Medulla oblongata (tissue), 1 donor: ENCODE measurements at regions not wholly inside any gene's neighbourhood (a gene's known extent, or its start where the extent isn't known, plus 50 kb on each side); places are given as distances from the start of the nearest gene placed in this dataset.
A peak's percentile ranks its signal among the peaks of the same experiment; 100 is the strongest.
"Not testable (repeated sequence)": the region's sequence is repeated elsewhere in the genome, so short reads cannot be mapped to it uniquely, and the experiment has no call there.

Experiments
- DNase-seq: peaks from one replicate; pipeline ENCODE4 v3.0.0-alpha.2; 2015; ENCODE audit errors: extremely low spot score

- DNase-seq: no peak
Measured at GRCh38 chr12:84058136-84058535, 854.5 kb downstream of the SLC6A15 start.

GRCh38 chr12:84054811-84055210 is 857.8 kb downstream of the SLC6A15 start:
- no peak for DNase-seq

GRCh38 chr12:84047881-84048280 is 864.7 kb downstream of the SLC6A15 start:
- no peak for DNase-seq

DNA sequence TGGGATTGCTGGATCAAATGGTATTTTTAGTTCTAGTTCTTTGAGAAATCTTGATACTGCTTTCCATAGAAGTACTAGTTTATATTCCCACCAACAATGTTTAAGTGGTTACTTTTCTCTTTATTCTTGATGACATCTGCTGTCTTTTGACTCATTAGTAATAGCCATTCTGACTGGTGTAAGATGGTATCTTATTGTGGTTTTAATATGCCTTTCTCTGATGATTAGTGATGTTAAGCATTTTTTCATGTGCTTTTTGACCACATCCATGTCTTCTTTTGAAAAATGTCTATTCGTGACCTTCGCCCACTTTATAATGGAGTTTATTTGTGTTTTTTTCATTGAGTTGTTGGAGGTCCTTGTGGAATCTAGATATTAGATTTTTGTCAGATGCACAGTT is 865.7 kb downstream of the SLC6A15 start:
- no peak for DNase-seq

DNA sequence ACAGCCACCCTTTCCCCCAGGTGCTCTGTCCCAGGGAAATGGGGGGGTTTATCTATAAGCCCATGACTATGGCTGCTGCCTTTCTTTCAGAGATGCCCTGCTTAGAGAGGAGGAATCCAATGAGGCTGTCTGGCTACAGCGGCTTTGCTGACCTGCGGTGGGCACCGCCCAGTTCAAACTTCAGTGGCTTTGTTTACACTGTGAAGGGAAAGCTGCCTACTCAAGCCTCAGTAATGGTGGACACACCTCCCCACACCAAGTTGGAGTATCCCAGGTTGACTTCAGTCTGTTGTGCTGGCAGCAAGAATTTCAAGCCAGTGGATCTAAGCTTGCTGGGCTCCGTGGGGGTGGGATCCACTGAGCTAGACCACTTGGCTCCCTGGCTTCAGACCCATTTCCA is 869.2 kb downstream of the SLC6A15 start:
- no peak for DNase-seq

GRCh38 chr12:84038242-84038641 is 874.4 kb downstream of the SLC6A15 start:
- DNase-seq: no peak

GRCh38 chr12:84036912-84037311 is 875.7 kb downstream of the SLC6A15 start:
- DNase-seq: no peak

GRCh38 chr12:84035766-84036165 is 876.8 kb downstream of the SLC6A15 start:
- DNase-seq: no peak

DNA sequence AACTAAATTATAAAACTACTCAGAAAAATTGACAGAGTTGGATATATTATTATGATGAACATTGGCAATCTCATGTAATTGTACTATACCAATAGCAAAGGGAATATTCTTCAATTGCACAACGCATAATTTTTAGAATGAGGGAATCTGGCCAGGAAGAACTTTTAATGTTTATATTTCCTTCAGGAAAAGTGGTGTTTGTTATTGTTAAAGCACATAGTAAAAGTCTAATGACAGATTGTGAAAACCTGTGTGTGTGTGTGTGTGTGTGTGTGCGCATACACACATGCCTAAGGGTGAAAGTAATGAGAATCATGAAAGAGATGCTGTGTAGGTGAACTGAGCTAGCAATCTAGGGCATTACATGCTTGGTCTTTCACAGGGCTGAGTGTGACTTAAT is 877.7 kb downstream of the SLC6A15 start:
- DNase-seq: no peak

DNA sequence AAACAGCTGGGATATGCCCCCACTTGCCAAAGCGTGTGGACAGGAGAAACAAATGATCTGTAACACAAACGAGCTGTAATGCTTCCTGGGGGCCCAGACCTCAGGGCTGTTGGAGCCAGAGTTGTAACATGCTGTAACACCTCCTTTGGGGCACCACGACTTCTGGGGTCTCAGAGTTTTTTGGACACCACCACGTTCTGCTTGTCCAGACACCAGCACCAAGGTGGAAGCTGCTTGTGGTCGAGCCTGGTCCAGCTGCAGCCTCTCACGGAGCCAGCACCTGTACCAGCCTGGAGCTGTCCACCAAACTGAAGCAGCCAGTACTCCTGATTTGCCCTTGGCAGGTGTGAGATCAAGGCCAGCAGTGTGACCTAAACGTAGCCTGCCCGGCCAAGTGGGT is 879.4 kb downstream of the SLC6A15 start:
- DNase-seq: no peak

DNA sequence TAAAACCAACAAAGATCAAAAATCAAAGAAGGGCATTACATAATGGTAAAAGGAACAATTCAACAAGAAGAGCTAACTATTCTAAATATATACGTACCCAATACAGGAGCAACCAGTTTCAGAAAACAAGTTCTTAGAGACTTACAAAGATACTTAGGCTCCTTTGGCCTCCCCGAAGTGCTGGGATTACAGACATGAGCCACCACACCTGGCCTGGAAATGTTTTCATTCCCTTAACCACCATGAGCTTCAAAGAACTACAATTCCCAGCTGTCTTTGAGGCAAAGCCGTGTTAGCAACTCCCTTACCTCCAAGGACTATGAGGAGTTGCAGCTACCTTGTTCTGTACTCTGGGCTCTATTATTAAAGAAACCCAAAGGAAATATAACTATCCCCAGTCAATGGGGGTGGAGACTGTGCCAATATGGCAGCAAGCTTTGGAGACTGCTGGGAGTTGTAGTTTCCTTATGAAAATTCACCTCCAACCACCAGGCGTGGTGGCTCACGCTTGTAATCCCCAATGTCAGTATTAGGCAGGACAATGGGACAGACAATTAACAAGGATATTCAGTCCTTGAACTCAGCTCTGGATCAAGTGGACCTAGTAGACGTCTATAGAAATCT is 893.9 kb downstream of the SLC6A15 start:
- not testable (repeated sequence) for DNase-seq

- no peak for DNase-seq
Measured at GRCh38 chr12:84016956-84017355, 895.6 kb downstream of the SLC6A15 start.

GRCh38 chr12:83997423-83997822 is 915.2 kb downstream of the SLC6A15 start:
- DNase-seq: no peak

DNA sequence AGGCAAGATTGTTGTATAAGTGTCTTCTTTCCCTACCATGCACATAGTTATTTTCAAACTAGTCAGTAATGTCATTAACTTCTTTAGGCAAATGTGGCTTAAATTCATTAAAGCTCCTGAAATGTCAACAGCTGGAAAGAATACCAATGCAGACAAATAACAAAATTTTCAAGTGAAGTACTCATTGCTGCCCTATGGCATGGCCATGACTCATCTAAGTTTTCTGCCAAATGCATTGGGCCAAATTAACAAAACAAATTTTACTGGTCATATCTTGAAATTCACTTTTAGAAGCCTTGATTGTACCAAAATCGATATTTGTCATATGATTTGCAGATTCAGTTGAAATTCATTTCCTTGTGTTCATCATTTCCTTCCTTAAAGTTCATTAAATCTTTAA is 915.9 kb downstream of the SLC6A15 start:
- DNase-seq: no peak

DNA sequence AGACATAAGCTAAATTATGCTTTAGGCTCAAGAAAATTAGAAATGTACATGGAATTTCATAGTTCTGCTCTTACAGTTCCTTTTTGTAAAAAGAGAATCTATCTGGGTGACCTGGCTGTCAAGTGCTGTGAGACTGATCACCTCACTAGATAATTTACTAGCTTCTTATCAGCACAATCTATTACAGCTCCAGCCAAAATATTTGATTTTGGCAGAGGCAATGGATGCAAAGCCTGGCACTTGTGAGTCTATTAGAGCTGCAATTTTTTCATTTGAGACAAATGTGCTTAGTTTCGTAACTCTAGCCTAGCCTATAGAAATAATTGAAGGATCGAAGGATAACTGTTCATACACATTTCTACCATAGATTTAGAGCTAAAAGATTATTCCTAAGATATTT is 927.5 kb downstream of the SLC6A15 start:
- DNase-seq: no peak

DNA sequence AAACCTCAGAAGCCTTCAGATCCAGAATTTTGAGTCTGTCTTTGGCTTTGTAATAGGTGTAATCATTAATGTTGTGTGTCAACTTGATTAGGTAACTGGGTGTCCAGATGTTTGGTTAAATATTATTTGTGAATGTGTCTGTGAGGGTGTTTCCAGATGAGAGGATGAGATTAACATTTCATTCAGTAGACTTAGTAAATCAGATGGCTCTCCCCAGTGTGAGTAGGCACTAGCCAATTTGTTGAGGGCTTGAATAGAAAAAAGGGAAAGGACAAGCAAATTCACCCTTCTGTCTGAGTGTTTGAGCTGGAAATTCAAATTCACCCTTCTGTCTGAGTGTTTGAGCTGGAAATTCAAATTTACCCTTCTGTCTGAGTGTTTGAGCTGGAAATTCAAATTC is 932.2 kb downstream of the SLC6A15 start:
- no peak for DNase-seq

DNA sequence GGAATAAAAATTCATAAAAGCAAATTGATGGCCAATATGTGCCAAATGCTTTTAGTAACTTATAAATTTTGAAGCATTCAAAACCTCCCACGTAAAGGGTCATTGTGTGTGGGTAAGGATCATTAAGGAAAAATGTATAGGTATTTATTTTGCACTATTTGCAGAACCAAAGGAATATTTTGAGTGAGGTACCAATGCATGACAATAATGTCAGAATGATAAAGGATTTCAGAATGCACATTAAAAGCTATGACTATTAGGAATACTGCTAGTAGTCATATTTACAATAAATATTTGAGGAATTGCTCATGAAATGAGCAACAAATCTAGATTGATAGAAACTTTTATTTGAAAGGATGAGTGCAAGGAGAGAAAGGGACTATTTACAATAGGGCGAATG is 932.8 kb downstream of the SLC6A15 start:
- no peak for DNase-seq

GRCh38 chr12:83971781-83972180 is 940.8 kb downstream of the SLC6A15 start:
- no peak for DNase-seq

GRCh38 chr12:83960767-83961166 is 951.8 kb downstream of the SLC6A15 start:
- no peak for DNase-seq

DNA sequence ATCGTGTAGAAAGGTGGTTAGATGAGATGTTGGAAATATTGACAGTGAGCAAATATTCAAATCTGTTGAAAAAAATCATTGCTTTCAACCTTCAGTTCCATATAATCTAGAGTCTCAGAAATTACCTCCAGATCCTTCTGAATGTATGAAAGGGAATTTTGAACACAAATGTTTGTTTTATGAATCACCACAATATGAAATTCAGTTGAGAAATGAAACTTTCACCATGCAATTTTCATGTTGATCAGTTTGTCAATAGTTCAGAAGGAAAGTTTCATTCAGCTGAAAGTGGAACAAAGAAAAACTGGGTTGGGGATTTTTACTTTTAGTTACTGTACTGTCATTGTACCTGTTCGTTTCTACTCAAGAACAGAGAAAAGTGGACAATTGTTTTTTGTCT is 953.6 kb downstream of the SLC6A15 start:
- DNase-seq: no peak

DNA sequence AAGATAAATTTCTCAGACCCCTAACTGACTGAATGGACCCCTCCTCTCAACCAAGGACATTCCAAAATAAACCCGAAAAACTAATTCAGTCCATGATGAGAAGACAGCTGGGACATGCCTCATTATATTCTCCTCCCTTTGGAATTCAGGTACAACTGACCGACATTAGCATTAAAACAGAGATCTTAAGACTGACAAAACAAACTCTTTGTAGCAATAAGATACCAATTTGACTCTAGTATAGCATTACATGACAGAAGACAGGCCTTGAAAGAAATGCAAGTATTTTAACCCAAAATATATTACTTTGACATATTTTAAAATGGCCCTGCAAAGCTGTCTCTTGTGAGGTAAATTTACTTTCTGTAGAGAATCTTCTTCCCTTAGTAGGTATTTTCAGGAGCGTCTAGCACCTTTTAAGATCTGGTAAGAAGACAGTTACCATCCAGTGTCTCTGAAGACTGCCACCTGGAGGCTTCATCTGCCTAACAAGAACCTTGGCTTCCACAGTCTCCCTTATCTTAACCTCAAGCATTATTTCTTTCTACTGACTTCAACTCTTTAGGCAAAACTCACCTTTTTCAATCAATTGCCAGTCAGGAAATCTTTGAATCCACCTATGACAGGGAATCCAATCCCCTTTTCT is 957.5 kb downstream of the SLC6A15 start:
- DNase-seq: no peak

GRCh38 chr12:83954071-83954789 is 958.4 kb downstream of the SLC6A15 start:
- peak; percentile 65 for DNase-seq

- DNase-seq: no peak
Measured at GRCh38 chr12:83945871-83946270, 966.7 kb downstream of the SLC6A15 start.
